Tibial nerve (tissue), 4 donors: ENCODE measurements at regions not wholly inside any gene's neighbourhood (a gene's known extent, or its start where the extent isn't known, plus 50 kb on each side); places are given as distances from the start of the nearest gene placed in this dataset.

Source experiments
- DNase-seq, 2 donors: peaks; one replicate each; pipeline ENCODE4 v3.0.0-alpha.2; 2019; ENCODE audit warnings: low spot score in 2 of 2
- H3K27ac ChIP-seq, 4 donors: fragments of 200-600 bp; sonication (generic) in 3 of 4; one replicate each; pipeline ENCODE4 v1.5.1; 2017 to 2019; ENCODE audit warnings: mild to moderate bottlenecking in 1 of 4
- H3K27me3 ChIP-seq, 2 donors: fragments of 200-600 bp; sonication (generic) in 1 of 2; one replicate each; pipeline versions ENCODE4 v1.5.1 to v1.6.0; 2017 to 2019
- H3K36me3 ChIP-seq, 3 donors: fragments of 200-600 bp; sonication (generic); one replicate each; pipeline ENCODE4 v1.5.1; 2018 to 2019
- H3K4me1 ChIP-seq, 4 donors: fragments of 200-600 bp; sonication (generic) in 3 of 4; one replicate each; pipeline ENCODE4 v1.5.1; 2017 to 2019
- H3K4me3 ChIP-seq, 4 donors: fragments of 200-600 bp; sonication (generic) in 3 of 4; one replicate each; pipeline ENCODE4 v1.5.1; 2017 to 2019; ENCODE audit warnings: mild to moderate bottlenecking in 1 of 4, moderate library complexity in 1 of 4
- H3K9me3 ChIP-seq, 4 donors: fragments of 200-600 bp; sonication (generic) in 3 of 4; one replicate each; pipeline ENCODE4 v1.5.1; 2017 to 2019
- CTCF ChIP-seq, 5 experiments: fragments of 200-600 bp in 3 of 5; fragments of 450-650 bp in 2 of 5; sonication (generic) in 3 of 5; IDR thresholded peaks; one replicate each; pipeline ENCODE4 v1.5.1; 2016 to 2019; ENCODE audit warnings: antibody characterized with exemption in 5 of 5, mild to moderate bottlenecking in 3 of 5, moderate library complexity in 2 of 5
- EP300 ChIP-seq, 2 donors: sonication (generic); formaldehyde crosslinking; IDR thresholded peaks; one replicate each; pipeline ENCODE4 v1.6.1; 2017; ENCODE audit warnings: antibody characterized with exemption in 2 of 2, mild to moderate bottlenecking in 1 of 2
- POLR2A ChIP-seq, 2 donors: fragments of 450-650 bp; IDR thresholded peaks; one replicate each; pipeline ENCODE4 v1.6.1; 2017; ENCODE audit warnings: antibody characterized with exemption in 2 of 2, mild to moderate bottlenecking in 2 of 2, moderate library complexity in 2 of 2
- WGBS, 2 donors: methylation state at CpG; one replicate each; pipeline ENCODE4 v1.1.5; 2018; 5-methylcytosine and 5-hydroxymethylcytosine counted together

GRCh38 chr19:27691991-27692390, 1521.0 kb downstream of the UQCRFS1 start:
- DNase-seq, result no peak
- Histone ChIP-seq H3K9me3 (peaks cover 0 to 63% (median 0%) of the 10 kb centered on the region in 4 donors), H3K4me3 (no peak overlapping the region), H3K27ac (no peak overlapping the region), H3K27me3 (no peaks in the 10 kb centered on the region), H3K4me1 (no peaks in the 10 kb centered on the region), H3K36me3 (no peaks in the 10 kb centered on the region)
- TF ChIP-seq CTCF (IDR thresholded peaks at IDR 0.05) (no peak), POLR2A (IDR thresholded peaks at IDR 0.05) (no peak), EP300 (IDR thresholded peaks at IDR 0.05) (no peak)
- 65 to 80% methylated on average over 4 of the region's 4 CpGs for whole genome bisulfite sequencing, 2 donors

- no peak overlapping the region for H3K4me3 ChIP-seq
- no peak for DNase-seq
- 51 to 54% methylated on average over 4 of the region's 4 CpGs for WGBS, 2 donors
- H3K27me3 ChIP-seq, result no peaks in the 10 kb centered on the region
- H3K36me3 ChIP-seq, result no peaks in the 10 kb centered on the region
- no peak overlapping the region for H3K27ac ChIP-seq
- H3K9me3 ChIP-seq, result peaks cover 0 to 51% (median 0%) of the 10 kb centered on the region in 4 donors
- no peak for TF ChIP-seq CTCF (IDR thresholded peaks at IDR 0.05)
- no peak for TF ChIP-seq POLR2A (IDR thresholded peaks at IDR 0.05)
- TF ChIP-seq EP300 (IDR thresholded peaks at IDR 0.05), result no peak
- H3K4me1 ChIP-seq, result no peaks in the 10 kb centered on the region
Observed at GRCh38 chr19:27689734-27690241, 1523.2 kb downstream of the UQCRFS1 start.

- no peaks in the 10 kb centered on the region for H3K27me3 ChIP-seq
- no peaks in the 10 kb centered on the region for H3K36me3 ChIP-seq
- H3K9me3 ChIP-seq, result peaks cover 0 to 28% (median 0%) of the 10 kb centered on the region in 4 donors
- no peak for TF ChIP-seq POLR2A (IDR thresholded peaks at IDR 0.05)
- no peak for TF ChIP-seq CTCF (IDR thresholded peaks at IDR 0.05)
- TF ChIP-seq EP300 (IDR thresholded peaks at IDR 0.05), result no peak
- H3K27ac ChIP-seq, result no peak overlapping the region
- H3K4me3 ChIP-seq, result no peak overlapping the region
- WGBS, 2 donors, result 92 to 94% methylated on average over 2 of the region's 2 CpGs
- H3K4me1 ChIP-seq, result no peaks in the 10 kb centered on the region
- no peak for DNase-seq
Observed at GRCh38 chr19:27684293-27684692, 1528.7 kb downstream of the UQCRFS1 start.

- WGBS, 2 donors, result 67 to 78% methylated on average over 3 of the region's 3 CpGs
- Histone ChIP-seq H3K4me3 (no peak overlapping the region), H3K36me3 (no peaks in the 10 kb centered on the region), H3K27ac (no peak overlapping the region), H3K27me3 (no peaks in the 10 kb centered on the region), H3K9me3 (peaks cover 0 to 43% (median 0%) of the 10 kb centered on the region in 4 donors), H3K4me1 (no peaks in the 10 kb centered on the region)
- TF ChIP-seq POLR2A (IDR thresholded peaks at IDR 0.05) (no peak), EP300 (IDR thresholded peaks at IDR 0.05) (no peak), CTCF (IDR thresholded peaks at IDR 0.05) (no peak)
- no peak for DNase-seq
Observed at GRCh38 chr19:27681972-27682371, 1531.0 kb downstream of the UQCRFS1 start.

- Histone ChIP-seq H3K9me3 (peaks cover 0 to 55% (median 0%) of the 10 kb centered on the region in 4 donors), H3K36me3 (no peaks in the 10 kb centered on the region), H3K27ac (no peak overlapping the region), H3K4me1 (no peaks in the 10 kb centered on the region), H3K4me3 (no peak overlapping the region), H3K27me3 (no peaks in the 10 kb centered on the region)
- DNase-seq, result no peak
- TF ChIP-seq POLR2A (IDR thresholded peaks at IDR 0.05) (no peak), EP300 (IDR thresholded peaks at IDR 0.05) (no peak), CTCF (IDR thresholded peaks at IDR 0.05) (no peak)
- WGBS, 2 donors, result 85 to 87% methylated on average over 7 of the region's 7 CpGs
Observed at GRCh38 chr19:27679905-27680304, 1533.0 kb downstream of the UQCRFS1 start.
